Smooth muscle cell (in vitro differentiated cells): ENCODE measurements at regions not wholly inside any gene's neighbourhood (a gene's known extent, or its start where the extent isn't known, plus 50 kb on each side); places are given as distances from the start of the nearest gene placed in this dataset.

Experiments used
- DNase-seq: peaks from one replicate; lab custom pipeline; 2025; ENCODE audit not compliant: unreplicated experiment; lab: John Stamatoyannopoulos, UW
- H2AFZ ChIP-seq: fragments of 200-600 bp; sonication (generic); 2 replicates; pipeline ENCODE4 v1.6.0; 2016; ENCODE audit warnings: antibody characterized with exemption, low read depth, mild to moderate bottlenecking
- H3F3A ChIP-seq: fragments of 200-600 bp; sonication (generic); 2 replicates; pipeline ENCODE4 v1.6.0; 2017; ENCODE audit warnings: antibody characterized with exemption, low read depth
- H3K27ac ChIP-seq: fragments of 200-600 bp; sonication (generic); 2 replicates; pipeline ENCODE4 v1.5.1; 2016; ENCODE audit warnings: low read depth, mild to moderate bottlenecking
- H3K27me3 ChIP-seq: fragments of 200-600 bp; sonication (generic); 2 replicates; pipeline ENCODE4 v1.6.1; 2016; ENCODE audit warnings: low read depth, mild to moderate bottlenecking
- H3K36me3 ChIP-seq: fragments of 200-600 bp; sonication (generic); 2 replicates; pipeline ENCODE4 v1.5.1; 2016; ENCODE audit warnings: low read depth
- H3K4me1 ChIP-seq: fragments of 200-600 bp; sonication (generic); 2 replicates; pipeline ENCODE4 v1.5.1; 2016; ENCODE audit warnings: low read depth
- H3K4me2 ChIP-seq: fragments of 200-600 bp; sonication (generic); 2 replicates; pipeline ENCODE4 v1.6.0; 2016; ENCODE audit warnings: mild to moderate bottlenecking
- H3K4me3 ChIP-seq: fragments of 200-600 bp; sonication (generic); 2 replicates; pipeline ENCODE4 v1.5.1; 2016; ENCODE audit warnings: mild to moderate bottlenecking
- H3K79me2 ChIP-seq: fragments of 200-600 bp; sonication (generic); 2 replicates; pipeline ENCODE4 v1.6.0; 2016; ENCODE audit warnings: low read depth, mild to moderate bottlenecking
- H3K9ac ChIP-seq: fragments of 200-600 bp; sonication (generic); 2 replicates; pipeline ENCODE4 v1.6.0; 2016; ENCODE audit warnings: low read depth
- H3K9me3 ChIP-seq: fragments of 200-600 bp; sonication (generic); replicated peaks from 2 replicates; pipeline ENCODE4 v1.5.1; 2016; ENCODE audit warnings: low read depth
- H4K20me1 ChIP-seq: fragments of 200-600 bp; sonication (generic); 2 replicates; pipeline ENCODE4 v1.6.0; 2016; ENCODE audit warnings: low read depth
- CTCF ChIP-seq: fragments of 200-600 bp; sonication (generic); IDR thresholded peaks from 2 replicates; pipeline ENCODE4 v1.5.1; 2017; ENCODE audit warnings: borderline replicate concordance, mild to moderate bottlenecking, antibody characterized with exemption; ENCODE audit not compliant: insufficient read depth, poor library complexity, severe bottlenecking
- WGBS: methylation state at CpG from one replicate; pipeline ENCODE4 v1.1.7; 2016; ENCODE audit warnings: low lambda C conversion rate; 5-methylcytosine and 5-hydroxymethylcytosine counted together

- Histone ChIP-seq H2AFZ (no peak overlapping the region), H3K4me3 (no peak overlapping the region), H3K9me3 (no peaks in the 10 kb centered on the region), H3K4me1 (peaks cover 8% of the 10 kb centered on the region), H3K36me3 (no peaks in the 10 kb centered on the region), H3K27ac (no peak overlapping the region), H3K27me3 (no peaks in the 10 kb centered on the region), H3K79me2 (no peaks in the 10 kb centered on the region), H4K20me1 (no peaks in the 10 kb centered on the region), H3F3A (no peaks in the 10 kb centered on the region), H3K4me2 (no peak overlapping the region), H3K9ac (no peak overlapping the region)
- DNase-seq: no peak
- no peak for TF ChIP-seq CTCF
- WGBS: 100% methylated on average over 5 of the region's 5 CpGs
Observed at GRCh38 chr13:93147946-93148345, 78.7 kb upstream of the GPC6 start.

- Histone ChIP-seq H4K20me1 (no peaks in the 10 kb centered on the region), H3K4me2 (no peak overlapping the region), H3K27me3 (no peaks in the 10 kb centered on the region), H3K79me2 (no peaks in the 10 kb centered on the region), H3K9ac (no peak overlapping the region), H3F3A (no peaks in the 10 kb centered on the region), H3K9me3 (no peaks in the 10 kb centered on the region), H3K4me1 (peaks cover 8% of the 10 kb centered on the region), H3K36me3 (no peaks in the 10 kb centered on the region), H3K4me3 (no peak overlapping the region), H2AFZ (no peak overlapping the region), H3K27ac (no peak overlapping the region)
- no peak for DNase-seq
- TF ChIP-seq CTCF: no peak
Observed at GRCh38 chr13:93151277-93151676, 75.3 kb upstream of the GPC6 start.

- DNase-seq: no peak
- Histone ChIP-seq H3K4me1 (no peaks in the 10 kb centered on the region), H3K27ac (no peak overlapping the region), H3K36me3 (no peaks in the 10 kb centered on the region), H3K9me3 (no peaks in the 10 kb centered on the region), H3F3A (no peaks in the 10 kb centered on the region), H3K4me3 (no peak overlapping the region), H3K4me2 (no peak overlapping the region), H3K79me2 (no peaks in the 10 kb centered on the region), H2AFZ (no peak overlapping the region), H4K20me1 (no peaks in the 10 kb centered on the region), H3K9ac (no peak overlapping the region), H3K27me3 (no peaks in the 10 kb centered on the region)
- no peak for TF ChIP-seq CTCF
Observed at GRCh38 chr13:93158565-93158964, 68.0 kb upstream of the GPC6 start.

- TF ChIP-seq CTCF: no peak
Observed at GRCh38 chr13:93169980-93170379, 56.6 kb upstream of the GPC6 start.

More at GRCh38 chr13:93169980-93170379, 56.6 kb upstream of the GPC6 start:
- H2AFZ ChIP-seq: no peak overlapping the region
- no peak overlapping the region for H3K4me3 ChIP-seq
- DNase-seq: no peak
- no peaks in the 10 kb centered on the region for H3K9me3 ChIP-seq
- no peaks in the 10 kb centered on the region for H3K27me3 ChIP-seq
- peaks cover 14% of the 10 kb centered on the region for H3F3A ChIP-seq
- H3K4me1 ChIP-seq: peaks cover 10% of the 10 kb centered on the region
- H3K4me2 ChIP-seq: peak overlapping the region; percentile 55
- H3K27ac ChIP-seq: peak overlapping the region; percentile 82
- no peaks in the 10 kb centered on the region for H3K79me2 ChIP-seq
- H4K20me1 ChIP-seq: no peaks in the 10 kb centered on the region
- no peaks in the 10 kb centered on the region for H3K36me3 ChIP-seq
- no peak overlapping the region for H3K9ac ChIP-seq
